Lower lobe of right lung (tissue), 2 donors: ENCODE measurements at regions not wholly inside any gene's neighbourhood (a gene's known extent, or its start where the extent isn't known, plus 50 kb on each side); places are given as distances from the start of the nearest gene placed in this dataset.

ENCODE experiments used
- ATAC-seq, 2 donors: fragments of 200-7000 bp; cut with Tn5 transposase; one replicate each; pipeline ENCODE4 v1.9.1; 2020 to 2022; ENCODE audit warnings: mild to moderate bottlenecking in 2 of 2, moderate library complexity in 2 of 2
- DNase-seq: peaks from one replicate; pipeline ENCODE4 v3.0.0-alpha.2; 2020
- H3K27ac ChIP-seq: fragments of 200-600 bp; one replicate; pipeline ENCODE4 v1.8.0; 2022
- H3K27me3 ChIP-seq: fragments of 200-600 bp; one replicate; pipeline ENCODE4 v1.8.0; 2022; ENCODE audit warnings: low read depth
- H3K36me3 ChIP-seq: fragments of 200-600 bp; one replicate; pipeline ENCODE4 v1.8.0; 2022; ENCODE audit warnings: mild to moderate bottlenecking
- H3K4me1 ChIP-seq: fragments of 200-600 bp; one replicate; pipeline ENCODE4 v1.8.0; 2022
- H3K4me3 ChIP-seq: fragments of 200-600 bp; one replicate; pipeline ENCODE4 v1.8.0; 2022; ENCODE audit warnings: mild to moderate bottlenecking
- H3K9me3 ChIP-seq: fragments of 200-600 bp; one replicate; pipeline ENCODE4 v1.8.0; 2022
- intact Hi-C: fragments of 100-400 bp; cut with DNase I; formaldehyde crosslinking; loops from one replicate; pipeline ENCODE4 v1.11.0; 2022
- TF ChIP-seq, protein P1 (sequence below): fragments of 200-600 bp; IDR thresholded peaks from one replicate; pipeline ENCODE4 v1.8.0; 2022; ENCODE audit warnings: antibody characterized with exemption, mild to moderate bottlenecking
- donor health status: DM: no; HTN: yes; CAD: no; lungs with severe emphysema.

GRCh38 chr2:4416431-4416830 lies 713.1 kb downstream of the DCDC2C start:
- no peaks in the 10 kb centered on the region for H3K4me1 ChIP-seq
- TF ChIP-seq, protein P1, sequence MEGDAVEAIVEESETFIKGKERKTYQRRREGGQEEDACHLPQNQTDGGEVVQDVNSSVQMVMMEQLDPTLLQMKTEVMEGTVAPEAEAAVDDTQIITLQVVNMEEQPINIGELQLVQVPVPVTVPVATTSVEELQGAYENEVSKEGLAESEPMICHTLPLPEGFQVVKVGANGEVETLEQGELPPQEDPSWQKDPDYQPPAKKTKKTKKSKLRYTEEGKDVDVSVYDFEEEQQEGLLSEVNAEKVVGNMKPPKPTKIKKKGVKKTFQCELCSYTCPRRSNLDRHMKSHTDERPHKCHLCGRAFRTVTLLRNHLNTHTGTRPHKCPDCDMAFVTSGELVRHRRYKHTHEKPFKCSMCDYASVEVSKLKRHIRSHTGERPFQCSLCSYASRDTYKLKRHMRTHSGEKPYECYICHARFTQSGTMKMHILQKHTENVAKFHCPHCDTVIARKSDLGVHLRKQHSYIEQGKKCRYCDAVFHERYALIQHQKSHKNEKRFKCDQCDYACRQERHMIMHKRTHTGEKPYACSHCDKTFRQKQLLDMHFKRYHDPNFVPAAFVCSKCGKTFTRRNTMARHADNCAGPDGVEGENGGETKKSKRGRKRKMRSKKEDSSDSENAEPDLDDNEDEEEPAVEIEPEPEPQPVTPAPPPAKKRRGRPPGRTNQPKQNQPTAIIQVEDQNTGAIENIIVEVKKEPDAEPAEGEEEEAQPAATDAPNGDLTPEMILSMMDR: no peak
- no peak for ATAC-seq
- H3K4me3 ChIP-seq: no peak overlapping the region
- no peak overlapping the region for H3K27ac ChIP-seq
- H3K36me3 ChIP-seq: no peaks in the 10 kb centered on the region
- no peaks in the 10 kb centered on the region for H3K27me3 ChIP-seq
- no peak for DNase-seq
- intact Hi-C loops: no loop called here
- no peaks in the 10 kb centered on the region for H3K9me3 ChIP-seq

- H3K4me1 ChIP-seq: no peaks in the 10 kb centered on the region
- no peak overlapping the region for H3K27ac ChIP-seq
- H3K36me3 ChIP-seq: no peaks in the 10 kb centered on the region
- ATAC-seq (no peak), DNase-seq (no peak)
- intact Hi-C loops: no loop called here
- no peaks in the 10 kb centered on the region for H3K27me3 ChIP-seq
- TF ChIP-seq, protein P1: no peak
- H3K9me3 ChIP-seq: no peaks in the 10 kb centered on the region
- H3K4me3 ChIP-seq: no peak overlapping the region
These were observed 714.4 kb downstream of the DCDC2C start for GRCh38 chr2:4417771-4418170.

- ATAC-seq (no peak), DNase-seq (no peak)
These were observed 716.7 kb downstream of the DCDC2C start for GRCh38 chr2:4420032-4420431.

GRCh38 chr2:4424153-4424552 lies 720.8 kb downstream of the DCDC2C start:
- TF ChIP-seq, protein P1: no peak

More at GRCh38 chr2:4420032-4420431, 716.7 kb downstream of the DCDC2C start:
- TF ChIP-seq, protein P1: no peak
- no peaks in the 10 kb centered on the region for H3K9me3 ChIP-seq
- H3K27me3 ChIP-seq: no peaks in the 10 kb centered on the region
- no peak overlapping the region for H3K4me3 ChIP-seq
- no peaks in the 10 kb centered on the region for H3K36me3 ChIP-seq
- no peak overlapping the region for H3K27ac ChIP-seq
- intact Hi-C loops: no loop called here
- no peaks in the 10 kb centered on the region for H3K4me1 ChIP-seq

DNA sequence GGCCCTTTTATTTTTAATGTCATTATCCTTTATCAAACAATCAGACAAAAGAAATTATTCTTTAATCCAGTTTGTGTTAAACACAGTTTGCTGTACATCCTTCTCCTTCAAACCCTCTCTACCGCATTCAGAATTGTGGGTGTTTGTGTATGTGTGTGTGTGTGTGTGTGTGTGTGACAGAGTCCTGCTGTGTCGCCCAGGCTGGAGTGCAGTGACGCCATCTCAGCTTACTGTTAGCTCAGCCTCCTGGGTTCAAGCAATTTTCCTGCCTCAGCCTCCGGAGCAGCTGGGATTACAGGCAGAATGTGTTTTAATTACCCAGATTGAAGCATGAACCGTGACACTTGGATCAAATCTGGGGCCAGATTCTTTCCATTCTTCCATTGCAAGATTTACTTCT lies 723.7 kb downstream of the DCDC2C start:
- intact Hi-C loops: no loop called here
- Histone ChIP-seq H3K27ac (no peak overlapping the region), H3K4me3 (no peak overlapping the region), H3K36me3 (no peaks in the 10 kb centered on the region), H3K4me1 (no peaks in the 10 kb centered on the region), H3K27me3 (no peaks in the 10 kb centered on the region), H3K9me3 (no peaks in the 10 kb centered on the region)
- TF ChIP-seq, protein P1: no peak
- DNase-seq (no peak), ATAC-seq (no peak)

More at GRCh38 chr2:4424153-4424552, 720.8 kb downstream of the DCDC2C start:
- no peak overlapping the region for H3K4me3 ChIP-seq
- no peaks in the 10 kb centered on the region for H3K36me3 ChIP-seq
- H3K9me3 ChIP-seq: no peaks in the 10 kb centered on the region
- H3K4me1 ChIP-seq: no peaks in the 10 kb centered on the region
- H3K27me3 ChIP-seq: no peaks in the 10 kb centered on the region
- ATAC-seq: no peak
- no peak overlapping the region for H3K27ac ChIP-seq
- DNase-seq: no peak
- intact Hi-C loops: no loop called here

DNA sequence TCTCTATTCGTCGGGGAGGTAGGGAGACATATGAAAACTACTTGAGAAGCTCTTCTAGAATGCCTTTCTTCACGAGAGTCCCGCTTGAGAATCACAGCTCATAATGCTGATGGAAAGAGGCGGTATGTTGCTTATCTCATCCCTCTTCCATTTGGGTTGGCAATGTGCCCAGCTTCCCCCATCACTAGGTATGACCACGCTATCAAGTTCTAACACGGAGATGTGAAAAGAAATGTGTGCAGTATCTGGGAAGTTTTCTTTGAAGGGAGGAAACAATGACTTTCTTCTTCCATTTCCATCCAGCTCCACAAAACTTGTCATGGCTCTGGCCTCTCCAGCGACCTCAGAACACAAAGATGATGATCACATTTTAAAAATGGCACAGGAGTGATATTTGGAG lies 742.4 kb downstream of the DCDC2C start:
- ATAC-seq (no peak), DNase-seq (no peak)
- no peak overlapping the region for H3K4me3 ChIP-seq
- H3K27ac ChIP-seq: no peak overlapping the region
- no peaks in the 10 kb centered on the region for H3K36me3 ChIP-seq
- TF ChIP-seq, protein P1: no peak
- no peaks in the 10 kb centered on the region for H3K9me3 ChIP-seq
- H3K4me1 ChIP-seq: no peaks in the 10 kb centered on the region
- no peaks in the 10 kb centered on the region for H3K27me3 ChIP-seq
- intact Hi-C loops: no loop called here
